GM12864 (cell line): ENCODE measurements at regions not wholly inside any gene's neighbourhood (a gene's known extent, or its start where the extent isn't known, plus 50 kb on each side); places are given as distances from the start of the nearest gene placed in this dataset.

ENCODE experiments used
- DNase-seq: peaks from one replicate; pipeline ENCODE4 v3.0.0-alpha.2; 2011; ENCODE audit warnings: low read depth
- H3K4me3 ChIP-seq: 2 replicates; pipeline ENCODE4 v1.5.1; 2011; ENCODE audit warnings: mild to moderate bottlenecking, low read depth, low read length, control low read depth
- TF ChIP-seq, protein P1 (sequence below): IDR thresholded peaks from 2 replicates; pipeline ENCODE4 v1.5.1; 2011; ENCODE audit warnings: low read depth, mild to moderate bottlenecking, moderate library complexity, low read length, control low read depth, inconsistent platforms; ENCODE audit errors: missing control alignments

DNA sequence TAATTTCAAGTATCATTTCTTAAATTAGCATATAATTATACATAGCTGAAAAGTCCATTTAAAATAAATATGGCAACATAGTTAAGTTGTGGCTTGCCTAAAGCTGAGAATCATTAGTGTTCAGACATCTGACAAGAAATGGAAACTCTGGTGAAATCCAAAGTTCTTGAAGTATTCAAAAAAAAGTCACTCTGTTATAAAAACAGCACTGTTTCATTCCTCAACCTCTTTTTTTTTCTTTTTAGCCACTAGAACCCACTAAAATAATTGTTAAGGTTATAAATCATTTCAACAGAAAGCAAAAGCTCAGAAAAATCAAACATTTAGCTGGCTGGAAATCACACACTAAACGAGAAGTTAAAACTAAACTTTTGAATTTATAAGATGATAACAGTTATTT is 476.7 kb downstream of the LTN1 start:
- no peak for DNase-seq
- TF ChIP-seq, protein P1, sequence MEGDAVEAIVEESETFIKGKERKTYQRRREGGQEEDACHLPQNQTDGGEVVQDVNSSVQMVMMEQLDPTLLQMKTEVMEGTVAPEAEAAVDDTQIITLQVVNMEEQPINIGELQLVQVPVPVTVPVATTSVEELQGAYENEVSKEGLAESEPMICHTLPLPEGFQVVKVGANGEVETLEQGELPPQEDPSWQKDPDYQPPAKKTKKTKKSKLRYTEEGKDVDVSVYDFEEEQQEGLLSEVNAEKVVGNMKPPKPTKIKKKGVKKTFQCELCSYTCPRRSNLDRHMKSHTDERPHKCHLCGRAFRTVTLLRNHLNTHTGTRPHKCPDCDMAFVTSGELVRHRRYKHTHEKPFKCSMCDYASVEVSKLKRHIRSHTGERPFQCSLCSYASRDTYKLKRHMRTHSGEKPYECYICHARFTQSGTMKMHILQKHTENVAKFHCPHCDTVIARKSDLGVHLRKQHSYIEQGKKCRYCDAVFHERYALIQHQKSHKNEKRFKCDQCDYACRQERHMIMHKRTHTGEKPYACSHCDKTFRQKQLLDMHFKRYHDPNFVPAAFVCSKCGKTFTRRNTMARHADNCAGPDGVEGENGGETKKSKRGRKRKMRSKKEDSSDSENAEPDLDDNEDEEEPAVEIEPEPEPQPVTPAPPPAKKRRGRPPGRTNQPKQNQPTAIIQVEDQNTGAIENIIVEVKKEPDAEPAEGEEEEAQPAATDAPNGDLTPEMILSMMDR, result no peak
- H3K4me3 ChIP-seq, result no peak overlapping the region

DNA sequence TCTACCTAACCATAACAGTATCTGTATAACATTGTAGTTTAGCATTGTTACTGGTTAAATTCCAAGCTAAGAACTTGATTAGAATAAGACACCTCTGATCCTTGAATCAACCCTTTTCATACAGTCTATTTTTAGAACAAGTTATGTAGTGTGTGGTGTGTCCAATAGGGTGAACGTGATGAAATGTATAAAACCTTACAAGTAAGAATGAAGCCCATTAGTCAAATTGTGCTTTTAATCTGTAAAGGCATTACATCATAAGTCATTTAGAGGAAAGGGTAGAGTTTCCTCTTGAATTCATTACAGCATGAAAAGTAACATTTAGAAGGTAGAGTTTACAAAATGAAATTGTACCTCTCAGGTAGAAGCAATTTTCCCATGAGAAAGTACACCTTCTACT is 479.2 kb downstream of the LTN1 start:
- TF ChIP-seq, protein P1, result no peak

DNA sequence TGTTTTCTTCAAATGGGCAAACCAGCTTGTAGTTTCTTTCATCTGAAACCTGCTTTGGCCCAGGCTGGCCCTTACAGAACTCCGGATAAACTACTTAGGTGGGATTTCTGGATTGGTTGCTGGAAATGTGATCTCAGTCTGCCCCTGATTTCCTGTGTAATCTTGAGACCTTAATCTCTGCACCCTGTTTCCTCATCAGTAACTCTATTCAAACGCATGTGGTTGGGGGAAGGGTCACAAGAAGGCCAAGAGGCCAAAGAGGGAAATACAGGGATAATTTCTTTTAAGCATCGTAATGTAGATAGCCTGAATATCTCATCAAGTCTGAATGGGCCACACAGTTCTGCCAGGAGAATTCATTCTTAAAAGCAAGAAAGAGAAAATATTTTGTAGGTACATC is 483.6 kb downstream of the LTN1 start:
- TF ChIP-seq, protein P1, result no peak
- no peak overlapping the region for H3K4me3 ChIP-seq
- no peak for DNase-seq

More for the DNA sequence above, 479.2 kb downstream of the LTN1 start:
- no peak overlapping the region for H3K4me3 ChIP-seq
- DNase-seq, result no peak

DNA sequence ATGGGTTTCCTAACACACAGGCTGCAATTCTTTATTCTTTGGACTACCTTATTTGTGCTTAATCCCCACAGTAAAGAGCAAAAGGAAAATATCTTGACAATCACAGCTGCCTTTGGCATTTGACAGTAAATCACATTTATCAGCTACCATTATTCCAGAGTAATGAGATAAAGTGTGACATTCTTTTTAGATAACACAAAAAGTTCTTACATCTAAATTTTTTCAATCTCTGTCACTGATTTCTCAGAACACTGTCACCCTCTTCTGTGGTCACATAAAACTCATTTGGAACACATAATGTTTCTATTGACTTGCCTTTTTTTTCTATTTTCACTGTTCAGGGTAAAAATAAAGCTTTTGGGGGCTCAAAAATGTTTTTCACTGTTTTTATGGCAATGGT is 484.6 kb downstream of the LTN1 start:
- TF ChIP-seq, protein P1, result no peak
- DNase-seq, result no peak
- no peak overlapping the region for H3K4me3 ChIP-seq

DNA sequence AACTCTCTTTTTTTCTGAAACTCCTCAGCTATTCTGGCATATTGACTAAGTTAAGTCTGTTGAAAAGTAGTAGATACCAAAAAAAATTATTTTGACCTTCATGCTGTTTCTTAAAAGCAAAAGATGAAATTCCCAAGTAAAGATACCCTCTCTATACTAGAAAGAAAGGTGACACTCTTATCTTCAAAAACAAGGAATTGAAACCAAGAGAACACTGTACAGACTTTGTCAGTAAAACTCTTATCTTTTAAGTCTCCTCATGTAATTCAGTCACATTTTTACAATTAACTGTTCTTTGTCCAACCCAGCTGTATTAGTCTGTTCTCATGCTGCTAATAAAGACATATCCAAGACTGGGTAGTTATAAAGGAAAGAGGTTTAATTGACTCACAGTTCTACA is 496.2 kb downstream of the LTN1 start:
- TF ChIP-seq, protein P1, result no peak
- no peak overlapping the region for H3K4me3 ChIP-seq
- no peak for DNase-seq

DNA sequence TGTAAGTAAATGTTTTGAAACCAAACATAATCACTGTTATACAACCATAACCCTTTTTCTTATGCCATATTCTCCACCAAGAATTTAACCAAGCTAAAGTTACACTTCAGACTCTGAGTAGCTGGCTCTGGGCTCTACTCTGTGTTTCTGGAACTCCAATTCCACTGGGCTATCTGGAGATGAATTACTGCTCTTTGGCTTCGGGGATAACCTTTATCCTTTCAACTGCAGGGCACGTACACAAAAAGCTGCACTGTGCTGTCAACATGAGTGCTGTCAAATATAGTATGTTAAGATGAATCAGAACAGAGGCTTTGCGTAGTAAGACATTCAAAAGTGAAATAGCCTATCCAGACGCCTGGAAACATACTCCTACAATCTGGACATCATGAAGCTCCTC is 500.6 kb downstream of the LTN1 start:
- no peak for DNase-seq
- no peak overlapping the region for H3K4me3 ChIP-seq
- TF ChIP-seq, protein P1, result no peak

DNA sequence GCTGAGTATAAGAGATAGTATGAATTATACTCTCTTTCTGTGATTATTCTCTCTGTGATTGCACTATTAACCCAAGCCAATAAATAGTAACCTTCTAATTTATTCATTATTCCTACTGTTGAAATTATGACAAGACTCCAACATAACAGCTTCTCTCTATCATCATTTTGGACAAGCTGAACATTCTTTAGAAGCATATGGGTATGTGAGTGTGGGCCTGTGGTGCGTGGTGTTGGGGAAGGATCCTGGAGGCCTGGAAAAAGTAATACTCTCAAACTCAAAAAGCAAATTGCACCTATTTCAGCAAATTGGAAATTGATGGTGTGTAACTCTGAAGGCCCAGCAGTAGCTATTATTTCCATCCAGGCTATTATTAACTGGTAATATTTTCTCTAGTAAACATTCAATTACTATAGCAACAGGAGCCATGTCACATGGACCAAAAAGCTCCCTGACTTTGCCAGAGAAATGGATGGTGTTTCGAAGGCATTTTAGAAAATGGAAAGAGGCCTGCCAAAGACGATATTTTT is 502.8 kb downstream of the LTN1 start:
- TF ChIP-seq, protein P1, result no peak
- no peak for DNase-seq
- no peak overlapping the region for H3K4me3 ChIP-seq
